K562 (cell line): ENCODE measurements at regions not wholly inside any gene's neighbourhood (a gene's known extent, or its start where the extent isn't known, plus 50 kb on each side); places are given as distances from the start of the nearest gene placed in this dataset.

Source experiments
- ASH1L ChIP-seq: fragments of 450-650 bp; IDR thresholded peaks from 2 replicates; pipeline ENCODE4 v1.6.1; 2018; ENCODE audit warnings: borderline replicate concordance, mild to moderate bottlenecking, low read depth; ENCODE audit not compliant: partially characterized antibody
- ATF1 ChIP-seq, 2 experiments: fragments of 450-650 bp in 1 of 2; IDR thresholded peaks; 2 replicates each; pipeline ENCODE4 v1.6.1; 2016; ENCODE audit warnings: missing compliant biosample characterization in 1 of 2, missing genetic modification characterization in 1 of 2
- CBX2 ChIP-seq: fragments of 200-600 bp; sonication (generic); IDR thresholded peaks from one replicate; pipeline ENCODE4 v1.6.1; 2012; ENCODE audit warnings: mild to moderate bottlenecking, low read length, inconsistent platforms; ENCODE audit not compliant: insufficient read depth, poor library complexity, severe bottlenecking
- COPS2 ChIP-seq: fragments of 450-650 bp; conservative IDR thresholded peaks from 2 replicates; pipeline ENCODE4 v1.6.1; 2016; ENCODE audit warnings: mild to moderate bottlenecking, moderate library complexity
- CREM ChIP-seq: IDR thresholded peaks from 2 replicates; pipeline ENCODE4 v1.6.1; 2014; ENCODE audit warnings: antibody characterized with exemption, low read depth
- DPF2 ChIP-seq: fragments of 450-650 bp; IDR thresholded peaks from 2 replicates; pipeline ENCODE4 v1.6.1; 2016
- FIP1L1 ChIP-seq: fragments of 200-400 bp; formaldehyde crosslinking; IDR thresholded peaks from 2 replicates; pipeline ENCODE4 v1.6.1; 2018; ENCODE audit warnings: mild to moderate bottlenecking, low read depth, low read length; ENCODE audit not compliant: poor library complexity, severe bottlenecking
- KLF16 ChIP-seq: IDR thresholded peaks from 2 replicates; pipeline ENCODE4 v1.6.1; 2016; ENCODE audit warnings: antibody characterized with exemption
- MAFF ChIP-seq: IDR thresholded peaks from 2 replicates; pipeline ENCODE4 v1.6.1; 2012; ENCODE audit warnings: low read length, improper control_type of control experiment
- MCM5 ChIP-seq: fragments of 450-650 bp; IDR thresholded peaks from 2 replicates; pipeline ENCODE4 v1.6.1; 2016; ENCODE audit warnings: low read depth
- MTA2 ChIP-seq: fragments of 450-650 bp; IDR thresholded peaks from 2 replicates; pipeline ENCODE4 v1.6.1; 2016; ENCODE audit warnings: low read depth
- NFE2L1 ChIP-seq: fragments of 450-650 bp; IDR thresholded peaks from 2 replicates; pipeline ENCODE4 v1.6.1; 2016; ENCODE audit warnings: missing genetic modification characterization, low read depth, mild to moderate bottlenecking, missing compliant biosample characterization, moderate library complexity, borderline replicate concordance
- PHF20 ChIP-seq: fragments of 450-650 bp; IDR thresholded peaks from 2 replicates; pipeline ENCODE4 v1.6.1; 2018; ENCODE audit not compliant: partially characterized antibody
- POLR2H ChIP-seq: IDR thresholded peaks from 2 replicates; pipeline ENCODE4 v1.6.1; 2016; ENCODE audit warnings: missing genetic modification characterization, low read depth, mild to moderate bottlenecking, control low read depth, missing compliant biosample characterization, moderate library complexity
- RAD51 ChIP-seq: fragments of 450-650 bp; IDR thresholded peaks from 2 replicates; pipeline ENCODE4 v1.7.1; 2016; ENCODE audit warnings: low read depth, mild to moderate bottlenecking, borderline replicate concordance
- STAT5A ChIP-seq: IDR thresholded peaks from 2 replicates; pipeline ENCODE4 v1.6.1; 2012; ENCODE audit warnings: low read length, inconsistent platforms, borderline replicate concordance
- TCF3 ChIP-seq: sonication (generic); formaldehyde crosslinking; IDR thresholded peaks from 2 replicates; pipeline ENCODE4 v1.4.0; 2020; ENCODE audit warnings: mild to moderate bottlenecking, missing genetic modification reagents
- XRCC5 ChIP-seq: fragments of 200-400 bp; formaldehyde crosslinking; IDR thresholded peaks from 2 replicates; pipeline ENCODE4 v1.6.1; 2017; ENCODE audit warnings: low read depth, mild to moderate bottlenecking, low read length
- ZFP1 ChIP-seq: fragments of 450-650 bp; formaldehyde crosslinking; IDR thresholded peaks from 2 replicates; pipeline ENCODE4 v1.4.0; 2020; ENCODE audit warnings: mild to moderate bottlenecking, mixed read lengths
- ZKSCAN1 ChIP-seq: fragments of 150-350 bp; IDR thresholded peaks from 2 replicates; pipeline ENCODE4 v1.6.1; 2016; ENCODE audit warnings: low read depth, low read length
- ZNF165 ChIP-seq: fragments of 250-450 bp; sonication (Bioruptor Pico); IDR thresholded peaks from 2 replicates; pipeline ENCODE4 v1.4.0; 2020; ENCODE audit warnings: borderline replicate concordance
- ZNF384 ChIP-seq: IDR thresholded peaks from 2 replicates; pipeline ENCODE4 v1.6.1; 2012; ENCODE audit warnings: low read depth, low read length, improper control_type of control experiment
- ZNF408 ChIP-seq: fragments of 250-450 bp; sonication (Bioruptor Pico); IDR thresholded peaks from 2 replicates; pipeline ENCODE4 v1.4.0; 2020; ENCODE audit warnings: low read depth, mild to moderate bottlenecking, moderate library complexity
- ZNF561 ChIP-seq: fragments of 450-650 bp; formaldehyde crosslinking; conservative IDR thresholded peaks from 2 replicates; pipeline ENCODE4 v1.4.0; 2020; ENCODE audit warnings: mild to moderate bottlenecking, moderate library complexity
- TF ChIP-seq, protein P1 (sequence below): fragments of 450-650 bp; IDR thresholded peaks from 2 replicates; pipeline ENCODE4 v1.6.1; 2014; ENCODE audit warnings: low read depth, mild to moderate bottlenecking, moderate library complexity, borderline replicate concordance
- TF ChIP-seq, protein P2 (sequence below): fragments of 450-650 bp; IDR thresholded peaks from 2 replicates; pipeline ENCODE4 v1.6.1; 2016; ENCODE audit warnings: mild to moderate bottlenecking
- TF ChIP-seq, protein P3 (sequence below): fragments of 450-650 bp; IDR thresholded peaks from 2 replicates; pipeline ENCODE4 v1.6.1; 2016; ENCODE audit warnings: low read depth, mild to moderate bottlenecking, moderate library complexity

DNA sequence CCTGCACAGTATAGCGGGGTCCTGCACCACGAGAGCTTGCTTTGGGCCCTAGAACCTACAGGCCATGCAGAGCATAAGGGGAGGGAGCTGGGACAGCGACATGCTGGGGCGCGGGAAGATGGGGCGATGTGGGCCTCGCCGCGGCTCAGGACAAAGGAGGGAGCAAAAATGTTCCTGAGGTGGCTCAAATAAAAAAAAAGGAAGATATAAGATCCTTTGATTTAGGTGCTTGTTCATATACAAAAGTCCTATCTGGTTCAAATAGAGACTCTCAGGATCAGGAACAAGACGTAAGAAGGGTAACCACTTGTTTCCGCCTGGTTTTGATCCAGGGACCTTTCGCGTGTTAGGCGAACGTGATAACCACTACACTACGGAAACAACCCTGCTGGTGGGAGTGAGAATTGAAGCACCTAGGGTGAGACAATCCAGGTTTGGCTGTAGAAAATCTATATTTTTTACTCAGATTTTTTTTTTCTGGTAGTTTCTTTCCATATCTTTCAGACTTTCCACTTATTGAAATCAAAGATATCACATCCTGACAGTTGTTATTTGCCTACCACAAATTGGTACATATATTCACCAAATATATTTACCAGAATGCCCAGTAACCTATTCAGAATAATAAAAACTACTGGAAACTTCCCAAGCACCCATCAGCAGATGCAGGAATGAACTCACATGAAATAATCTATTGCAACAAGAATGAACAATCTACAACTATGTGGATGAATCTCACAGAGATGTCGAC lies 177.9 kb upstream of the ZNF184 start (continued):
- TF ChIP-seq STAT5A (peak; percentile 32; the same call in 1 of the 2 replicates), PHF20 (peak; percentile 16), POLR2H (tag) (peak; percentile 99), CBX2 (no peak), ZKSCAN1 (0 out of 2 replicates have a peak, but pooled peaks have one; percentile 18), MAFF (no peak), ZNF165 (no peak), FIP1L1 (no peak), DPF2 (no peak), ZNF384 (no peak), ZNF561 (CRISPR knock-in tag) (no peak), ZNF408 (CRISPR knock-in tag) (no peak), ATF1 (CRISPR knock-in tag; IDR thresholded peaks at IDR 0.05) (no peak), ATF1 (tag; IDR thresholded peaks at IDR 0.05) (peak; percentile 61; the same call in 1 of the 2 replicates), RAD51 (0 out of 2 replicates have a peak, but pooled peaks have one; percentile 14), XRCC5 (no peak), TCF3 (CRISPR knock-in tag) (no peak), CREM (peak; percentile 72), KLF16 (no peak), MCM5 (no peak), ASH1L (no peak), COPS2 (no peak), ZFP1 (CRISPR knock-in tag) (no peak), NFE2L1 (no peak), MTA2 (no peak)
- TF ChIP-seq, protein P1, sequence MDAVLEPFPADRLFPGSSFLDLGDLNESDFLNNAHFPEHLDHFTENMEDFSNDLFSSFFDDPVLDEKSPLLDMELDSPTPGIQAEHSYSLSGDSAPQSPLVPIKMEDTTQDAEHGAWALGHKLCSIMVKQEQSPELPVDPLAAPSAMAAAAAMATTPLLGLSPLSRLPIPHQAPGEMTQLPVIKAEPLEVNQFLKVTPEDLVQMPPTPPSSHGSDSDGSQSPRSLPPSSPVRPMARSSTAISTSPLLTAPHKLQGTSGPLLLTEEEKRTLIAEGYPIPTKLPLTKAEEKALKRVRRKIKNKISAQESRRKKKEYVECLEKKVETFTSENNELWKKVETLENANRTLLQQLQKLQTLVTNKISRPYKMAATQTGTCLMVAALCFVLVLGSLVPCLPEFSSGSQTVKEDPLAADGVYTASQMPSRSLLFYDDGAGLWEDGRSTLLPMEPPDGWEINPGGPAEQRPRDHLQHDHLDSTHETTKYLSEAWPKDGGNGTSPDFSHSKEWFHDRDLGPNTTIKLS: no peak
- TF ChIP-seq, protein P2, sequence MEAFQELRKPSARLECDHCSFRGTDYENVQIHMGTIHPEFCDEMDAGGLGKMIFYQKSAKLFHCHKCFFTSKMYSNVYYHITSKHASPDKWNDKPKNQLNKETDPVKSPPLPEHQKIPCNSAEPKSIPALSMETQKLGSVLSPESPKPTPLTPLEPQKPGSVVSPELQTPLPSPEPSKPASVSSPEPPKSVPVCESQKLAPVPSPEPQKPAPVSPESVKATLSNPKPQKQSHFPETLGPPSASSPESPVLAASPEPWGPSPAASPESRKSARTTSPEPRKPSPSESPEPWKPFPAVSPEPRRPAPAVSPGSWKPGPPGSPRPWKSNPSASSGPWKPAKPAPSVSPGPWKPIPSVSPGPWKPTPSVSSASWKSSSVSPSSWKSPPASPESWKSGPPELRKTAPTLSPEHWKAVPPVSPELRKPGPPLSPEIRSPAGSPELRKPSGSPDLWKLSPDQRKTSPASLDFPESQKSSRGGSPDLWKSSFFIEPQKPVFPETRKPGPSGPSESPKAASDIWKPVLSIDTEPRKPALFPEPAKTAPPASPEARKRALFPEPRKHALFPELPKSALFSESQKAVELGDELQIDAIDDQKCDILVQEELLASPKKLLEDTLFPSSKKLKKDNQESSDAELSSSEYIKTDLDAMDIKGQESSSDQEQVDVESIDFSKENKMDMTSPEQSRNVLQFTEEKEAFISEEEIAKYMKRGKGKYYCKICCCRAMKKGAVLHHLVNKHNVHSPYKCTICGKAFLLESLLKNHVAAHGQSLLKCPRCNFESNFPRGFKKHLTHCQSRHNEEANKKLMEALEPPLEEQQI: peak; percentile 77; the same call in 1 of the 2 replicates
- TF ChIP-seq, protein P3, sequence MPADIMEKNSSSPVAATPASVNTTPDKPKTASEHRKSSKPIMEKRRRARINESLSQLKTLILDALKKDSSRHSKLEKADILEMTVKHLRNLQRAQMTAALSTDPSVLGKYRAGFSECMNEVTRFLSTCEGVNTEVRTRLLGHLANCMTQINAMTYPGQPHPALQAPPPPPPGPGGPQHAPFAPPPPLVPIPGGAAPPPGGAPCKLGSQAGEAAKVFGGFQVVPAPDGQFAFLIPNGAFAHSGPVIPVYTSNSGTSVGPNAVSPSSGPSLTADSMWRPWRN: no peak
